ENCODE measurements at regions not wholly inside any gene's neighbourhood (a gene's known extent, or its start where the extent isn't known, plus 50 kb on each side); places are given as distances from the start of the nearest gene placed in this dataset.

DNA sequence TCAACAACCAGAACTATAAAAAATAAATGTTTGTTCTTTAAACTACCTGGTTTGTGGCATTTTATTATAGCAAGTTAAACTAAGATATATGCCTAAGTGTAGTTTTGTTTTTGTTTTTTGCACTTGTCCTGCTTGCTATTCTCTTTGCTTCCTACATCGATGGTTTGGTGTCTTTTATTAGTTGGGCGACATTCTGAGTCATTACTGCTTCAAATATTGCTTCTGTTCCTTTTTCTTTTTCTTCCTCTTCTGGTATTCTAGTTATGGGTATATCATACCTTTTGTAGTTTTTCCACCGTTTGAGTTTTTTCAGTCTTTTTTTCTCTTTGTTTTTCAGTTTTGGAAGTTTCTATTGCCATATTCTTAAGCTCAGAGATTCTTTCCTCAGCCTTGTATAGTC, 86.9 kb downstream of the MACIR start:
- Histone ChIP-seq H3K36me3 (ENCODE audit: control insufficient read depth, insufficient read depth, low read length) (no peaks in the 10 kb centered on the region), H2AK5ac (ENCODE audit: low read depth, low read length) (no peak overlapping the region), H3K23ac (ENCODE audit: low read depth, low read length) (no peak overlapping the region), H3K4ac (ENCODE audit: low read depth, low read length) (no peak overlapping the region), H4K5ac (ENCODE audit: low read depth, low read length) (no peak overlapping the region), H3K4me2 (ENCODE audit: low read depth, low read length) (no peak overlapping the region), H2BK20ac (ENCODE audit: low read depth, low read length) (no peak overlapping the region), H3K79me1 (ENCODE audit: low read depth in 1 of 2, low read length in 2 of 2) (no peaks in the 10 kb centered on the region), H2BK5ac (ENCODE audit: low read depth, low read length, poor library complexity, severe bottlenecking) (no peak overlapping the region), H3K4me3 (ENCODE audit: insufficient read depth, low read depth, low read length) (no peak overlapping the region), H4K8ac (ENCODE audit: low read depth in 2 of 2, low read length in 2 of 2) (no peak overlapping the region), H2BK120ac (ENCODE audit: low read depth, low read length) (no peak overlapping the region), H3K9ac (ENCODE audit: low read depth, low read length) (no peak overlapping the region), H4K20me1 (ENCODE audit: insufficient read depth, low read length) (no peaks in the 10 kb centered on the region), H4K91ac (ENCODE audit: insufficient read depth, low read depth, low read length) (no peak overlapping the region), H3K14ac (replicated peaks; ENCODE audit: low read depth, low read length) (no peak overlapping the region), H3K18ac (ENCODE audit: low read depth, low read length) (no peak overlapping the region), H3K56ac (ENCODE audit: extremely low read depth, insufficient read depth, low read length) (no peak overlapping the region), H2BK15ac (ENCODE audit: low read depth, low read length) (no peak overlapping the region), H3K27ac (ENCODE audit: insufficient read depth, low read length) (no peak overlapping the region), H2AK9ac (replicated peaks; ENCODE audit: low read depth, low read length, poor library complexity) (no peak overlapping the region), H3K9me1 (ENCODE audit: insufficient read depth, low read length) (no peaks in the 10 kb centered on the region), H2AFZ (replicated peaks; ENCODE audit: low read length, poor library complexity) (no peak overlapping the region), H3K4me1 (ENCODE audit: control insufficient read depth, insufficient read depth, low read length) (no peaks in the 10 kb centered on the region), H3K9me3 (ENCODE audit: control insufficient read depth, insufficient read depth, low read length) (no peaks in the 10 kb centered on the region), H3K27me3 (ENCODE audit: control insufficient read depth, insufficient read depth, low read length) (no peaks in the 10 kb centered on the region; the same call in none of the 2 replicates)
- ChIA-PET CTCF (no interaction called here), POLR2A (ENCODE audit: unreplicated experiment) (no interaction called here)
- in situ Hi-C loops (cut with MboI; ENCODE audit: low sequenced_read_pairs) (no loop called here), intact Hi-C loops (cut with micrococcal nuclease) (no loop called here), dilution Hi-C loops (cut with HindIII; ENCODE audit: low sequenced_read_pairs, unreplicated experiment) (no loop called here)
- no TSS peak for BruUV-seq (replicated peaks)
- no peak for DNase-seq
- TF ChIP-seq SMC3 (IDR thresholded peaks at IDR 0.05; ENCODE audit: low read depth, low read length) (no peak), CEBPB (IDR thresholded peaks at IDR 0.05; ENCODE audit: low read depth, low read length) (no peak), CHD1 (IDR thresholded peaks at IDR 0.05; ENCODE audit: low read depth, low read length) (no peak), FOS (IDR thresholded peaks at IDR 0.05; ENCODE audit: low read depth, low read length) (no peak), RCOR1 (IDR thresholded peaks at IDR 0.05; ENCODE audit: insufficient replicate concordance, low read length) (no peak), MAFK (IDR thresholded peaks at IDR 0.05; ENCODE audit: low read depth, low read length) (no peak), RFX5 (IDR thresholded peaks at IDR 0.05; ENCODE audit: low read depth, low read length) (no peak), BHLHE40 (IDR thresholded peaks at IDR 0.05; ENCODE audit: low read depth, low read length) (no peak), RAD21 (IDR thresholded peaks at IDR 0.05; ENCODE audit: low read length) (no peak), MXI1 (IDR thresholded peaks at IDR 0.05; ENCODE audit: borderline replicate concordance, low read depth, low read length) (no peak), MAZ (IDR thresholded peaks at IDR 0.05; ENCODE audit: borderline replicate concordance, low read depth, low read length) (no peak), POLR2A (IDR thresholded peaks at IDR 0.05; ENCODE audit: low read depth, low read length) (no peak), NFE2L2 (IDR thresholded peaks at IDR 0.05; ENCODE audit: low read depth, low read length) (no peak)
- TF ChIP-seq, protein P1, sequence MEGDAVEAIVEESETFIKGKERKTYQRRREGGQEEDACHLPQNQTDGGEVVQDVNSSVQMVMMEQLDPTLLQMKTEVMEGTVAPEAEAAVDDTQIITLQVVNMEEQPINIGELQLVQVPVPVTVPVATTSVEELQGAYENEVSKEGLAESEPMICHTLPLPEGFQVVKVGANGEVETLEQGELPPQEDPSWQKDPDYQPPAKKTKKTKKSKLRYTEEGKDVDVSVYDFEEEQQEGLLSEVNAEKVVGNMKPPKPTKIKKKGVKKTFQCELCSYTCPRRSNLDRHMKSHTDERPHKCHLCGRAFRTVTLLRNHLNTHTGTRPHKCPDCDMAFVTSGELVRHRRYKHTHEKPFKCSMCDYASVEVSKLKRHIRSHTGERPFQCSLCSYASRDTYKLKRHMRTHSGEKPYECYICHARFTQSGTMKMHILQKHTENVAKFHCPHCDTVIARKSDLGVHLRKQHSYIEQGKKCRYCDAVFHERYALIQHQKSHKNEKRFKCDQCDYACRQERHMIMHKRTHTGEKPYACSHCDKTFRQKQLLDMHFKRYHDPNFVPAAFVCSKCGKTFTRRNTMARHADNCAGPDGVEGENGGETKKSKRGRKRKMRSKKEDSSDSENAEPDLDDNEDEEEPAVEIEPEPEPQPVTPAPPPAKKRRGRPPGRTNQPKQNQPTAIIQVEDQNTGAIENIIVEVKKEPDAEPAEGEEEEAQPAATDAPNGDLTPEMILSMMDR (conservative IDR thresholded peaks at IDR 0.05; ENCODE audit: low read depth, low read length): no peak
- TF ChIP-seq, protein P2, sequence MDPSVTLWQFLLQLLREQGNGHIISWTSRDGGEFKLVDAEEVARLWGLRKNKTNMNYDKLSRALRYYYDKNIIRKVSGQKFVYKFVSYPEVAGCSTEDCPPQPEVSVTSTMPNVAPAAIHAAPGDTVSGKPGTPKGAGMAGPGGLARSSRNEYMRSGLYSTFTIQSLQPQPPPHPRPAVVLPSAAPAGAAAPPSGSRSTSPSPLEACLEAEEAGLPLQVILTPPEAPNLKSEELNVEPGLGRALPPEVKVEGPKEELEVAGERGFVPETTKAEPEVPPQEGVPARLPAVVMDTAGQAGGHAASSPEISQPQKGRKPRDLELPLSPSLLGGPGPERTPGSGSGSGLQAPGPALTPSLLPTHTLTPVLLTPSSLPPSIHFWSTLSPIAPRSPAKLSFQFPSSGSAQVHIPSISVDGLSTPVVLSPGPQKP (IDR thresholded peaks at IDR 0.05; ENCODE audit: borderline replicate concordance, low read depth, low read length): no peak
- TF ChIP-seq, protein P3, sequence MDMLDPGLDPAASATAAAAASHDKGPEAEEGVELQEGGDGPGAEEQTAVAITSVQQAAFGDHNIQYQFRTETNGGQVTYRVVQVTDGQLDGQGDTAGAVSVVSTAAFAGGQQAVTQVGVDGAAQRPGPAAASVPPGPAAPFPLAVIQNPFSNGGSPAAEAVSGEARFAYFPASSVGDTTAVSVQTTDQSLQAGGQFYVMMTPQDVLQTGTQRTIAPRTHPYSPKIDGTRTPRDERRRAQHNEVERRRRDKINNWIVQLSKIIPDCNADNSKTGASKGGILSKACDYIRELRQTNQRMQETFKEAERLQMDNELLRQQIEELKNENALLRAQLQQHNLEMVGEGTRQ (IDR thresholded peaks at IDR 0.05; ENCODE audit: low read depth, low read length): no peak
- WGBS, 2 experiments (ENCODE audit: extremely low coverage in 2 of 2, insufficient read length in 1 of 2): no CpG with 5 or more reads among the region's 3 CpGs
- ATAC-seq (ENCODE audit: low read depth): no peak
